Body of pancreas (tissue), 4 donors: ENCODE measurements at regions not wholly inside any gene's neighbourhood (a gene's known extent, or its start where the extent isn't known, plus 50 kb on each side); places are given as distances from the start of the nearest gene placed in this dataset.

Experiments
- CTCF ChIP-seq, 7 experiments: fragments of 450-650 bp in 4 of 7; fragments of 200-600 bp in 3 of 7; sonication (generic) in 3 of 7; IDR thresholded peaks; one replicate each; pipeline ENCODE4 v1.5.1; 2016 to 2019; ENCODE audit warnings: antibody characterized with exemption in 7 of 7
- POLR2A ChIP-seq, 3 donors: fragments of 450-650 bp; IDR thresholded peaks; one replicate each; pipeline ENCODE4 v1.6.1; 2016; ENCODE audit warnings: antibody characterized with exemption in 3 of 3, mild to moderate bottlenecking in 2 of 3

- no peak for TF ChIP-seq POLR2A (IDR thresholded peaks at IDR 0.05)
- TF ChIP-seq CTCF (IDR thresholded peaks at IDR 0.05), result no peak
Measured at GRCh38 chr5:125720721-125721120, 702.5 kb upstream of the GRAMD2B start.
